Neural progenitor cell (in vitro differentiated cells): ENCODE measurements at regions not wholly inside any gene's neighbourhood (a gene's known extent, or its start where the extent isn't known, plus 50 kb on each side); places are given as distances from the start of the nearest gene placed in this dataset.

Experiments
- CTCF ChIP-seq: fragments of 200-600 bp; sonication (generic); IDR thresholded peaks from 2 replicates; pipeline ENCODE4 v1.5.1; 2017; ENCODE audit warnings: antibody characterized with exemption, mild to moderate bottlenecking
- EZH2 ChIP-seq: fragments of 200-600 bp; sonication (generic); IDR thresholded peaks from 2 replicates; pipeline ENCODE4 v1.6.1; 2017; ENCODE audit warnings: antibody characterized with exemption, mild to moderate bottlenecking, moderate library complexity

- TF ChIP-seq CTCF (no peak), EZH2 (no peak)
Observed at GRCh38 chr1:166283600-166283999, 116.8 kb upstream of the FAM78B start.
